ENCODE measurements at regions not wholly inside any gene's neighbourhood (a gene's known extent, or its start where the extent isn't known, plus 50 kb on each side); places are given as distances from the start of the nearest gene placed in this dataset.

DNA sequence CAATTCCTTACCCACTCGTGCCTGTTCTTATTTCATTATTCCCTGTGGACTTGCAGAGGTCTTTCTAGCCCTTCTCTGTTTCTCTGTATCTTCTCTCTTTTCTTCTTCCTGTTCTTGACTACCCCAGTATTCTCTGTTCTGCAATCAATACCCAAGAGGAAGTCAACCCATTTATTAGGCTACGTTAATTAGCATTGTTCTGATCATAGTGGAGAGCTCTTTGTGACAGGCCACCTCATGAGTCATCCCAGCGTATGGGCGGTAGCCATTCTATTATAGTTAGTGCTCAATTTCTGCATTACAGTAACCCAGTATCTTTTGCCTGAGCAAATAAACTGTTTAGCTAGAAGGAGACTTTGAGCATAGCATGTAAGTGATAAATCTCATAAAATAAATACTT lies 259.5 kb upstream of the GRM7 start:
- TF ChIP-seq MTA3 (CRISPR knock-in tag; IDR thresholded peaks at IDR 0.05) = no peak
- TF ChIP-seq, protein P1, sequence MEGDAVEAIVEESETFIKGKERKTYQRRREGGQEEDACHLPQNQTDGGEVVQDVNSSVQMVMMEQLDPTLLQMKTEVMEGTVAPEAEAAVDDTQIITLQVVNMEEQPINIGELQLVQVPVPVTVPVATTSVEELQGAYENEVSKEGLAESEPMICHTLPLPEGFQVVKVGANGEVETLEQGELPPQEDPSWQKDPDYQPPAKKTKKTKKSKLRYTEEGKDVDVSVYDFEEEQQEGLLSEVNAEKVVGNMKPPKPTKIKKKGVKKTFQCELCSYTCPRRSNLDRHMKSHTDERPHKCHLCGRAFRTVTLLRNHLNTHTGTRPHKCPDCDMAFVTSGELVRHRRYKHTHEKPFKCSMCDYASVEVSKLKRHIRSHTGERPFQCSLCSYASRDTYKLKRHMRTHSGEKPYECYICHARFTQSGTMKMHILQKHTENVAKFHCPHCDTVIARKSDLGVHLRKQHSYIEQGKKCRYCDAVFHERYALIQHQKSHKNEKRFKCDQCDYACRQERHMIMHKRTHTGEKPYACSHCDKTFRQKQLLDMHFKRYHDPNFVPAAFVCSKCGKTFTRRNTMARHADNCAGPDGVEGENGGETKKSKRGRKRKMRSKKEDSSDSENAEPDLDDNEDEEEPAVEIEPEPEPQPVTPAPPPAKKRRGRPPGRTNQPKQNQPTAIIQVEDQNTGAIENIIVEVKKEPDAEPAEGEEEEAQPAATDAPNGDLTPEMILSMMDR (CRISPR knock-in tag; IDR thresholded peaks at IDR 0.05) = no peak
